Heart right ventricle (tissue), 16 donors: ENCODE measurements at regions not wholly inside any gene's neighbourhood (a gene's known extent, or its start where the extent isn't known, plus 50 kb on each side); places are given as distances from the start of the nearest gene placed in this dataset.

ENCODE experiments used
- ATAC-seq, 8 donors: fragments of 200-7000 bp; cut with Tn5 transposase; one replicate each; pipeline ENCODE4 v1.9.1; 2020; ENCODE audit warnings: mild to moderate bottlenecking in 8 of 8, moderate library complexity in 8 of 8, moderate number of reproducible peaks in 1 of 8
- DNase-seq, 2 donors: peaks; one replicate each; pipeline ENCODE4 v3.0.0-alpha.2; 2020
- H3K27ac ChIP-seq, 10 donors: fragments of 200-600 bp; sonication (generic) in 2 of 10; one replicate each; pipeline versions ENCODE4 v1.5.0 to v1.8.0; 2020 to 2022; ENCODE audit warnings: mild to moderate bottlenecking in 3 of 10
- H3K27me3 ChIP-seq, 7 donors: fragments of 200-600 bp; one replicate each; pipeline ENCODE4 v1.8.0; 2021 to 2022; ENCODE audit warnings: mild to moderate bottlenecking in 2 of 7
- H3K36me3 ChIP-seq, 9 donors: fragments of 200-600 bp; sonication (generic) in 1 of 9; one replicate each; pipeline versions ENCODE4 v1.5.0 to v1.8.0; 2020 to 2022; ENCODE audit warnings: mild to moderate bottlenecking in 2 of 9
- H3K4me1 ChIP-seq, 9 donors: fragments of 200-600 bp; sonication (generic) in 1 of 9; one replicate each; pipeline versions ENCODE4 v1.5.0 to v1.8.0; 2020 to 2022; ENCODE audit warnings: mild to moderate bottlenecking in 4 of 9
- H3K4me3 ChIP-seq, 10 donors: fragments of 200-600 bp; sonication (generic) in 2 of 10; one replicate each; pipeline versions ENCODE4 v1.5.0 to v1.8.0; 2020 to 2022; ENCODE audit warnings: mild to moderate bottlenecking in 7 of 10, moderate library complexity in 2 of 10
- H3K9me3 ChIP-seq, 11 donors: fragments of 200-600 bp in 10 of 11; sonication (generic) in 2 of 11; one replicate each; pipeline versions ENCODE4 v1.5.0 to v1.8.0; 2013 to 2022; ENCODE audit warnings: mild to moderate bottlenecking in 2 of 11, control low read depth in 1 of 11, moderate library complexity in 1 of 11
- CTCF ChIP-seq, 9 donors: fragments of 200-600 bp; sonication (generic) in 2 of 9; IDR thresholded peaks; one replicate each; pipeline versions ENCODE4 v1.5.0 to v1.8.0; 2021 to 2022; ENCODE audit warnings: antibody characterized with exemption in 9 of 9, mild to moderate bottlenecking in 5 of 9, moderate library complexity in 1 of 9
- WGBS, 2 donors: extraction: QIAGEN DNeasy Blood & Tissue Kit; methylation state at CpG; one replicate each; pipeline ENCODE4 v1.1.7; 2013; ENCODE audit warnings: inconsistent platforms in 1 of 2; 5-methylcytosine and 5-hydroxymethylcytosine counted together
- intact Hi-C, 10 donors: fragments of 100-400 bp; cut with DNase I; formaldehyde crosslinking; loops; one replicate each; pipeline versions ENCODE4 v1.11.1 to v1.14.2; 2022
- donor health status: Arrhythmogenic right ventricular cardiomyopathy.
- donor health status: ischemic (EF 13 %, LVEDD 7.1; RV severe dilation, severe dysfunction).
- donor health status: healthy with polysubstance abuse.
- donor health status: DM: no; HTN: yes; CAD: no.
- donor health status: DM: no; HTN: no; CAD: no.
- donor health status: ischemic (EF 25% LVEDD 6.9; RV normal size, moderate dysfunction).
- donor health status: ischemic (EF 25% LVEDD 5.7; RV mildly dilated, moderate dysfunction).
- donor health status: healthy.
- donor health status: DM: yes; HTN: yes; CAD: no.
- donor health status: Ischemic cardiomyopathy.
- donor health status: ischemic (EF 35%, LVEDD 5.7; RV mildly dilated, moderate dysfunction).
- donor health status: nonischemic (EF 11% LVEDD 7.7; RV severe dilation, severe dysfunction).
- donor health status: DM: yes; HTN: yes; CAD: no.
- donor health status: PGD.
- donor health status: ischemic (EF 29% LVEDD 5.4; RV normal size, mild dysfunction).
- donor health status: nonischemic (EF 23%, LVEDD 6.1; RV moderate dilation, normal function).

- Histone ChIP-seq H3K9me3 (no peaks in the 10 kb centered on the region), H3K36me3 (no peaks in the 10 kb centered on the region), H3K27ac (no peak overlapping the region), H3K4me3 (no peak overlapping the region), H3K27me3 (no peaks in the 10 kb centered on the region), H3K4me1 (no peaks in the 10 kb centered on the region)
- DNase-seq (no peak), ATAC-seq (no peak)
- intact Hi-C loops: loop anchor here in 1 of 10 donors (10.0 kb wide), 1 partner anchor 63 kb away; no protein-coding TSS in a partner anchor
- TF ChIP-seq CTCF (IDR thresholded peaks at IDR 0.05): no peak
Observed at GRCh38 chr1:57922130-57922529, 498.3 kb upstream of the DAB1 start.

GRCh38 chr1:57916041-57916440 is 492.2 kb upstream of the DAB1 start:
- no peaks in the 10 kb centered on the region for H3K27me3 ChIP-seq
- no peak for TF ChIP-seq CTCF (IDR thresholded peaks at IDR 0.05)
- ATAC-seq (no peak), DNase-seq (no peak)
- H3K36me3 ChIP-seq: no peaks in the 10 kb centered on the region
- H3K9me3 ChIP-seq: peaks cover 0 to 13% (median 0%) of the 10 kb centered on the region in 11 donors
- H3K27ac ChIP-seq: no peak overlapping the region
- intact Hi-C loops: no loop called here
- H3K4me3 ChIP-seq: no peak overlapping the region
- 79 to 81% methylated on average over 6 of the region's 6 CpGs for WGBS, 2 donors
- H3K4me1 ChIP-seq: no peaks in the 10 kb centered on the region

- Histone ChIP-seq H3K4me3 (no peak overlapping the region), H3K27ac (no peak overlapping the region), H3K9me3 (peaks cover 0 to 13% (median 0%) of the 10 kb centered on the region in 11 donors), H3K27me3 (no peaks in the 10 kb centered on the region), H3K4me1 (peaks cover 0 to 7% (median 0%) of the 10 kb centered on the region in 9 donors), H3K36me3 (no peaks in the 10 kb centered on the region)
- no peak for DNase-seq
- ATAC-seq: peak in 2 of 8 donors; percentile 14 to 53
- 69 to 74% methylated on average over 4 of the region's 4 CpGs for WGBS, 2 donors
- intact Hi-C loops: no loop called here
- TF ChIP-seq CTCF (IDR thresholded peaks at IDR 0.05): no peak
Observed at GRCh38 chr1:57911427-57911826, 487.6 kb upstream of the DAB1 start.

- no peak for ATAC-seq
- Histone ChIP-seq H3K4me3 (no peak overlapping the region), H3K27me3 (no peaks in the 10 kb centered on the region), H3K4me1 (peaks cover 0 to 7% (median 0%) of the 10 kb centered on the region in 9 donors), H3K27ac (no peak overlapping the region), H3K9me3 (peaks cover 0 to 13% (median 0%) of the 10 kb centered on the region in 11 donors), H3K36me3 (no peaks in the 10 kb centered on the region)
- intact Hi-C loops: no loop called here
- DNase-seq: no peak
- WGBS, 2 donors: 58 to 72% methylated on average over 2 of the region's 2 CpGs
- no peak for TF ChIP-seq CTCF (IDR thresholded peaks at IDR 0.05)
Observed at GRCh38 chr1:57910782-57911181, 486.9 kb upstream of the DAB1 start.
